ENCODE measurements at regions not wholly inside any gene's neighbourhood (a gene's known extent, or its start where the extent isn't known, plus 50 kb on each side); places are given as distances from the start of the nearest gene placed in this dataset.

DNA sequence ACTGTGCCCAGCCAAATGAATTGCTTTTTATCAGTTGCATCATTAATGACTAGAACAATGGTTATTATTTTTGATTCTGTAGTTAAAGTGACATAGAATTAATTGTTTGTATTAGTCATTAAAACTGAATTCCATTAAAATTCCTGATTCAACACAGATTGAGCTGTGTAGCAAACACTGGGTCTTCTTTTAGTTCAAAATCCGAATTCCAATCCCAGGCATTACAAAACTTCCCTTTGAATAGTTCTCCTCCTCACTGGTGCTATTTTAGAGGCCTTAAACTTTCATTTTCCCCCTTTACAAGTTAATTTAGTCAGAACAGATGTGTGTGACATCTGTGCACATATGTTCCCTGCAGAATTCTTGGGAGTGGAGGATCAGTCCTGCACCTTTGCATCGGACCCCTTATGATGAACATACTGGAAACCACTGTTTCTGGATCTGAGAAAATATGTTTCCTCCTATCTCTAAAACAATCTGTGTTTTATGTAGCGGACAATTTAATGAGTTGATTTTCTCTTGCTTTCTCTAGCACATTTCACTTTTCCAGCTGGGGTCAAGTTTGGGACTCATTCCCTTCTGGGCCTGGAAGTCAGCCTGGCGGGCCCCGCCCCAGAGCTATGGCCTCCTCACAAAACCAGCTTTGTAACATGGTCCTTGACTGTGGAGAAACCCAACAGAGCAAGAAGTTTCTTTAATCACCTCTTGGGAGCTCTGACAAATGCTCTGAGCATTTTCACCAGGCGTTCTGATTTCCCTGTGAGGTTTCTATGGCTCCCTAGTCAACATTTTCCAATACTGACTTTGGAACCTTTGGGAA is 87.9 kb upstream of the MAMDC2 start:
- H3K4me3 ChIP-seq (replicated peaks; ENCODE audit: insufficient read depth, low read length): no peak overlapping the region
- no peak for DNase-seq (ENCODE audit: low read depth in 1 of 2, low spot score in 1 of 2)
- TF ChIP-seq POLR2AphosphoS5 (IDR thresholded peaks at IDR 0.05; ENCODE audit: low read depth) (no peak), SPI1 (IDR thresholded peaks at IDR 0.05; ENCODE audit: borderline replicate concordance, low read depth) (no peak)
- TF ChIP-seq, protein P1, sequence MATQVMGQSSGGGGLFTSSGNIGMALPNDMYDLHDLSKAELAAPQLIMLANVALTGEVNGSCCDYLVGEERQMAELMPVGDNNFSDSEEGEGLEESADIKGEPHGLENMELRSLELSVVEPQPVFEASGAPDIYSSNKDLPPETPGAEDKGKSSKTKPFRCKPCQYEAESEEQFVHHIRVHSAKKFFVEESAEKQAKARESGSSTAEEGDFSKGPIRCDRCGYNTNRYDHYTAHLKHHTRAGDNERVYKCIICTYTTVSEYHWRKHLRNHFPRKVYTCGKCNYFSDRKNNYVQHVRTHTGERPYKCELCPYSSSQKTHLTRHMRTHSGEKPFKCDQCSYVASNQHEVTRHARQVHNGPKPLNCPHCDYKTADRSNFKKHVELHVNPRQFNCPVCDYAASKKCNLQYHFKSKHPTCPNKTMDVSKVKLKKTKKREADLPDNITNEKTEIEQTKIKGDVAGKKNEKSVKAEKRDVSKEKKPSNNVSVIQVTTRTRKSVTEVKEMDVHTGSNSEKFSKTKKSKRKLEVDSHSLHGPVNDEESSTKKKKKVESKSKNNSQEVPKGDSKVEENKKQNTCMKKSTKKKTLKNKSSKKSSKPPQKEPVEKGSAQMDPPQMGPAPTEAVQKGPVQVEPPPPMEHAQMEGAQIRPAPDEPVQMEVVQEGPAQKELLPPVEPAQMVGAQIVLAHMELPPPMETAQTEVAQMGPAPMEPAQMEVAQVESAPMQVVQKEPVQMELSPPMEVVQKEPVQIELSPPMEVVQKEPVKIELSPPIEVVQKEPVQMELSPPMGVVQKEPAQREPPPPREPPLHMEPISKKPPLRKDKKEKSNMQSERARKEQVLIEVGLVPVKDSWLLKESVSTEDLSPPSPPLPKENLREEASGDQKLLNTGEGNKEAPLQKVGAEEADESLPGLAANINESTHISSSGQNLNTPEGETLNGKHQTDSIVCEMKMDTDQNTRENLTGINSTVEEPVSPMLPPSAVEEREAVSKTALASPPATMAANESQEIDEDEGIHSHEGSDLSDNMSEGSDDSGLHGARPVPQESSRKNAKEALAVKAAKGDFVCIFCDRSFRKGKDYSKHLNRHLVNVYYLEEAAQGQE (IDR thresholded peaks at IDR 0.05; ENCODE audit: insufficient replicate concordance, low read depth): no peak
- TF ChIP-seq, protein P2, sequence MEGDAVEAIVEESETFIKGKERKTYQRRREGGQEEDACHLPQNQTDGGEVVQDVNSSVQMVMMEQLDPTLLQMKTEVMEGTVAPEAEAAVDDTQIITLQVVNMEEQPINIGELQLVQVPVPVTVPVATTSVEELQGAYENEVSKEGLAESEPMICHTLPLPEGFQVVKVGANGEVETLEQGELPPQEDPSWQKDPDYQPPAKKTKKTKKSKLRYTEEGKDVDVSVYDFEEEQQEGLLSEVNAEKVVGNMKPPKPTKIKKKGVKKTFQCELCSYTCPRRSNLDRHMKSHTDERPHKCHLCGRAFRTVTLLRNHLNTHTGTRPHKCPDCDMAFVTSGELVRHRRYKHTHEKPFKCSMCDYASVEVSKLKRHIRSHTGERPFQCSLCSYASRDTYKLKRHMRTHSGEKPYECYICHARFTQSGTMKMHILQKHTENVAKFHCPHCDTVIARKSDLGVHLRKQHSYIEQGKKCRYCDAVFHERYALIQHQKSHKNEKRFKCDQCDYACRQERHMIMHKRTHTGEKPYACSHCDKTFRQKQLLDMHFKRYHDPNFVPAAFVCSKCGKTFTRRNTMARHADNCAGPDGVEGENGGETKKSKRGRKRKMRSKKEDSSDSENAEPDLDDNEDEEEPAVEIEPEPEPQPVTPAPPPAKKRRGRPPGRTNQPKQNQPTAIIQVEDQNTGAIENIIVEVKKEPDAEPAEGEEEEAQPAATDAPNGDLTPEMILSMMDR (IDR thresholded peaks at IDR 0.05; ENCODE audit: insufficient read depth, low read length): no peak
- peaks cover 6% of the 10 kb centered on the region for H3K27me3 ChIP-seq (ENCODE audit: insufficient read depth, poor library complexity, severe bottlenecking)
- H3K27ac ChIP-seq (replicated peaks): no peak overlapping the region

DNA sequence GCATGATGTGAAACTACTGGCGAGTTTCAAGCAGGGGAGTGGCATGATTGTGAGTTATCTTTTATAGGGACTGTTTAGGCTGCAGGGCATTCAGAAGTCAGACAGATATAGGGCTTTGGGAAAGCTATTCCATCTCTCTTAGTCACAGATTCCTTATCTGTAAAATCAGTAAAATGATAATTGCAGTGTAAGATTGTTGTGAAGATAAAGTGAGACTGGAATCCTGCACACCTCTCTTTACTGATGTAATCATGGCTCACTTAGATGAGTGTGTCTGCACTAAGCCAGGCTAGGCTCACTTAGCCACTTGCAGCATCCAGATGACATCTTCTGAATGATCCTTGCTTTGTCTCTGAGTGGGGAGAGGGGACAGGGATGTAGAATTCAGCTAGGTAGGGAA is 81.8 kb upstream of the MAMDC2 start:
- H3K4me3 ChIP-seq (replicated peaks; ENCODE audit: insufficient read depth, low read length): no peak overlapping the region
- H3K27ac ChIP-seq (replicated peaks): no peak overlapping the region
- DNase-seq (ENCODE audit: low read depth in 1 of 2, low spot score in 1 of 2): no peak
- H3K27me3 ChIP-seq (ENCODE audit: insufficient read depth, poor library complexity, severe bottlenecking): no peaks in the 10 kb centered on the region
- TF ChIP-seq, protein P2 (IDR thresholded peaks at IDR 0.05; ENCODE audit: insufficient read depth, low read length): no peak
- TF ChIP-seq POLR2AphosphoS5 (IDR thresholded peaks at IDR 0.05; ENCODE audit: low read depth): no peak
- no peak for TF ChIP-seq GABPA (IDR thresholded peaks at IDR 0.05; ENCODE audit: low read depth)
- no peak for TF ChIP-seq SPI1 (IDR thresholded peaks at IDR 0.05; ENCODE audit: borderline replicate concordance, low read depth)
- TF ChIP-seq, protein P1 (IDR thresholded peaks at IDR 0.05; ENCODE audit: insufficient replicate concordance, low read depth): no peak

DNA sequence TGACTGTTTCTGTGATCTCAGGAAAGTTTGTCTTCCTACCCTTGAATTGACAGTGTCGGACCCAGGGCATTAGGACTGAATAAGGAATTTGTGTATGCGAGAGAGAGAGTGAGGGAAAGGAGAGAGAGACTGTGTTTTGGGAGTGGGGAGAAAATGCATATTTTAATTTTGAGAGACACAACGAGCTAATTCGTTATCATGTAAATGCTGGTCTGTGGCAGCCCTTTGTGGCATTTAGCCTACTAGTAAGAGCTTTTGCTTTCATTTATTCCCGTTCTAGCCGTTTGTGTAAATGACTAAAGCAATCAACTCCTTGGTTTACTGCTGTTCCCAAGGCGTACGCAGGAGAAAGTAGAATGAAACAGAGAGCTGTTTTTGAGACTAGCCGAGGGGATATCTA is 79.8 kb upstream of the MAMDC2 start:
- no peak for DNase-seq (ENCODE audit: low read depth in 1 of 2, low spot score in 1 of 2)
- Histone ChIP-seq H3K4me3 (replicated peaks; ENCODE audit: insufficient read depth, low read length) (no peak overlapping the region), H3K27me3 (ENCODE audit: insufficient read depth, poor library complexity, severe bottlenecking) (no peaks in the 10 kb centered on the region), H3K27ac (replicated peaks) (no peak overlapping the region)
- TF ChIP-seq GABPA (IDR thresholded peaks at IDR 0.05; ENCODE audit: low read depth) (no peak), SPI1 (IDR thresholded peaks at IDR 0.05; ENCODE audit: borderline replicate concordance, low read depth) (no peak)

DNA sequence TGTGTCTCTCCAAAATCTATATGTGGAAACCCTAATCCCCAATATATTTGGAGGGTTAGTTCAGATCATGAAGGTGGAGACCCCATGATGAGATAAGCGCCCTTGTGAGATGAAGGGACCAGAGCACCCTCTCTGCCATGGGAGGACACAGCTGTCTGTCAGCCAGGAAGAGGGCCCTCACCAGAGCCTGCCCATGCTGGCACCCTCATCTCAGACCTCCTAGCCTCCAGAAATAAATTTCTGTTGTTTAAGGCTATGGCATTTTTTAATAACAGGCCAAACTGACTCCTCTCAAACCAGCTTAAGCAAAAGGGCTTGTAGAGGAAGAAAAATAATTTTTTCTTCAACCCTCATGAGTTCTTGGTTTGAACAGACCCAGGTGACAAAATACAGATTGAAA is 79.2 kb upstream of the MAMDC2 start:
- no peaks in the 10 kb centered on the region for H3K27me3 ChIP-seq (ENCODE audit: insufficient read depth, poor library complexity, severe bottlenecking)

More for the DNA sequence above, 79.2 kb upstream of the MAMDC2 start:
- H3K4me3 ChIP-seq (replicated peaks; ENCODE audit: insufficient read depth, low read length): no peak overlapping the region
- H3K27ac ChIP-seq (replicated peaks): no peak overlapping the region
- TF ChIP-seq, protein P2 (IDR thresholded peaks at IDR 0.05; ENCODE audit: insufficient read depth, low read length): no peak
- no peak for TF ChIP-seq POLR2AphosphoS5 (IDR thresholded peaks at IDR 0.05; ENCODE audit: low read depth)
- no peak for TF ChIP-seq SPI1 (IDR thresholded peaks at IDR 0.05; ENCODE audit: borderline replicate concordance, low read depth)
- TF ChIP-seq, protein P1 (IDR thresholded peaks at IDR 0.05; ENCODE audit: insufficient replicate concordance, low read depth): no peak
- no peak for TF ChIP-seq GABPA (IDR thresholded peaks at IDR 0.05; ENCODE audit: low read depth)
- no peak for DNase-seq (ENCODE audit: low read depth in 1 of 2, low spot score in 1 of 2)
